ENCODE measurements at regions not wholly inside any gene's neighbourhood (a gene's known extent, or its start where the extent isn't known, plus 50 kb on each side); places are given as distances from the start of the nearest gene placed in this dataset.

- TF ChIP-seq CTCF (IDR thresholded peaks at IDR 0.05; ENCODE audit: extremely low read depth in 1 of 2, insufficient read depth in 1 of 2, low read depth in 1 of 2, low read length in 2 of 2) = no peak
- no peak for TF ChIP-seq POLR2A (IDR thresholded peaks at IDR 0.05; ENCODE audit: low read depth, low read length)
- no peak for TF ChIP-seq MAX (IDR thresholded peaks at IDR 0.05; ENCODE audit: insufficient read depth, insufficient read length)
- no peak for TF ChIP-seq EZH2 (IDR thresholded peaks at IDR 0.05; ENCODE audit: borderline replicate concordance, low read depth, low read length, severe bottlenecking)
- TF ChIP-seq POLR2AphosphoS5 (IDR thresholded peaks at IDR 0.05; ENCODE audit: insufficient read depth, low read depth, low read length) = no peak
- TF ChIP-seq MYC (IDR thresholded peaks at IDR 0.05; ENCODE audit: low read depth, low read length) = no peak
These were observed 67.1 kb upstream of the PRKG2 start for GRCh38 chr4:81282131-81282530.
